ENCODE measurements at regions not wholly inside any gene's neighbourhood (a gene's known extent, or its start where the extent isn't known, plus 50 kb on each side); places are given as distances from the start of the nearest gene placed in this dataset.

DNA sequence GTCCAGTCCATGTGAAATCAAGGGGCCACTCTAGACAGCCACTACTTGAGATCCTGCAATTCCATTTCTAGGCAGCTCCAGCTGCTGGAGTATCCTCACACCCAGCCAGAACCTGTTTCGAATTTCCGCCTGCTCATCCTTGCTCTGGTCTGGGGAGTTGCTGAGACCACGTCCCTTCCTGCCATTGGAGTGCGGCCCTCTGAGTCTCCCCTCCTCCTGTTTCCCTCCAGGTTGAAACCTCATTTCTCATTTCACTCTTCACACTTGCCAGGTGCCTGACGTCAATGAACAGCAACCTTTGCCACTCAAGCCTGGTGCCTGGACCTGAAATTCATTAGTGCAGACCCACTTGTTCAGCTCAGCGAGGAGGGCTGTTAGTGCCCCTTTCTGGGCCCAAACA is 307.5 kb upstream of the SHH start:
- no peak for DNase-seq

DNA sequence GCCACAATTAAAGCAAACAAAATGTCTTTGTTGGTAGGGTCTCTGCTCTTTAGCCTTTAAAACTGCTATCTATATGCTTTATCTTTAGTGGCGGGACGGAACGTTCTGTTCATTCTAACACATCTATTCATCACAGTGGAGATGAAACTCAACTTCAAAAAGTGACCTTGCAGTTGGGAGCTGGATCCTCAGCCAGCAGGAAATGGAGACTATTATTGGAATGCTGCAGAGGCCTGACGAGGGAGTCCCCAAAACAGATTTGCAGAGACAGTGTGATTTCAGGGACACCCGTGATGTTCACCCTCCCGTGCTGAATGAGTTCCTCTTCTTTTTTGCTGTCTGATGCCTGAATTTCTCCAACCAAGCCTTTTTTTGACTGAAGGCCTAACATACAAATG is 306.0 kb upstream of the SHH start:
- DNase-seq: no peak

DNA sequence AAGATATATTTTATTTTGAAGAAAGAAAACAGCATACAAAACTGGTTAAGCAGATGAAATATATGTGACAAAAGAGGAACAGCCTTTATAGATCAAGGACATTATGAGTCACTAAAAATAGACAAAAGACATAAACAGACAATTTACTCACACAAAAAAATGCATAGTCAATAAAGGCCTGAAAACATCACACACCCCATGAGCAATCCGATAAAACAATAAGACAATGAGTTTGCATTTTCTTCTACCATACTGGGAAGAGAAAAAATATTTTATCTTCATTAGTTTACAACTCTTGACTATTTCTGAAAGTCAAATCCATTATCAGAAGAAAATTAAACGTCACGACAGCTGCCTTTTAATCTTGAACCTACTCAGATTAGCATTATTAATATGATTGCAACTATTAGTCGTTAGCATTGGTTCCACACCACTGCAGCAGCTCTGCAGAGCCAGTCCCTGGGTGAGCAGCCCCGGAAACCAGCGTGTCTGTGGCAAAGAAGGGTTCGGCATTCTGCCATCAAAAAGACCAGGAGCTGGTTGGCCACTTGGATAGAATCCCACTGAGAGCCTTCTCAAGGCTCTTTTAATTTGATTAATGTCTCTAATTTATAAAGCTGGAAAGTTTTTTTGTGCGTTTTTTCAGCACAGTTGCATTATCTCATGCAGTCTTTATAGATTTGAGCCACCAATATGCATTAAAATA is 305.4 kb upstream of the SHH start:
- DNase-seq: no peak

DNA sequence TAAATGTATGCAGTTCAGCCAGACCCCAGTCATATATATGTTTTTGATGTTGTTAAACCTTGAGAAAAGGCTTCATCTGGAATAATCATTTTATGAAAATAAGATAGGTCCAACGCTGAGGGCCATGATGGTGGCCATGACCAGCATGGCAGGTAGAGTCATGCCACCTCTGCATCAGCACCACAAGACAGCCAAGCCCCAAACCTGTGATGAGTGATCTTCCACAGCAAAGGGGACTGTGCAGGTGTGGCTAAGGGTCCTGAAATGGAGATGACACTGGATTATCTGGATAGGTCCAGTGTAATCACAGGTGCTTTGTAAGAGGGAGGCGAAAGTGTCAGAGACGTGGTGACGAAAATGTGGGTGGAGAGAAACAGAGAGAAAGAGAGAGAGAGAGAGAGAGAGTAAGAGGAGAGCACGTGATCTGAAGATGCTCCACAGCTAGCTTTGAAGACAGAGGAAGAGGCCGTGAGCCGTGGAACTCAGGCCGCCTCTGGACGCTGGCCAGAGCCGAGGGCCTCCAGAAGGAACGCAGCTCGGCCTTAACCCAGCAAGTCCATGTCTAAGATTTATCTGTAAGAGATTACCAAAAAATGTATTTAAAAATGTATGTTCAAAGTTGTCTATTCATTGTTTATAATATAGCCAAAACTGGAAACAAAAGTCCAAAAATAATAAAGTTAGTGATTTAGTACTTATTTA is 304.4 kb upstream of the SHH start:
- DNase-seq: no peak

DNA sequence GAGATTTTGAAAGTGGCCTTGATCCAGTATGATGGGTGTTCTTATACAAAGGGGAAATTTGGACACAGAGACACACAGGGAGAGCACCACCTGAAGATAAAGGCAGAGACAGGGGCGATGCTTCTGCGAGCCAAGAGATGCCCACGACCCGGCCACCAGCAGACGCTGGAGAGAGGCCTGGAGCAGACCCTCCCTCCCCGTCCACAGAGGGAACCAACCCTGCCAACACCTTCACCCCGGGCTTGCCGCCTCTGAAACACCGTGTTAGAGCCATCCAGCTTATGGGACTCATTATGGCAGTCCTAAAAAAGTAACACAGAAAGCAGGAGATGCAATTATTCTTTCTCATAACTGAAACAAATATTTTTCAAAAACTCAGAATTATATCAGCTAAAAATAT is 303.3 kb upstream of the SHH start:
- DNase-seq: no peak

DNA sequence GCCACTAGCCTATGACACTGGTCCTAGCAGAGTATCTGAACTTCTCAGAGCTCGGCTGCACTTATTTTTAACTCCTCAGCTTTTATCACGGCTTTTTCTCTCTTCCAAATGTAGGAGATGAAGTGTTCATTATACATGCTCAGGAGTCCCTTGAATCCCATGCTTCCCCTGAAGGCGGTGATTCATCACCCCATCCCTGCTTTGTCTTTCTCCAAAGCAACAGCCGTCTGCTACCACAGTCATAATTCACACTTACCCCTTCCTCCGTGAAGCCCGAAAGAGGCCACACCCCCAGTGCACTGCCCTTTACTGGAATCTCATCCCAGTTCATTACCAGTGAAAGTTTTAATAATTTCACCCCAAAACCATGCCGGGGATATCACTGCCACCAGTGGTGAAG is 301.5 kb upstream of the SHH start:
- no peak for DNase-seq

DNA sequence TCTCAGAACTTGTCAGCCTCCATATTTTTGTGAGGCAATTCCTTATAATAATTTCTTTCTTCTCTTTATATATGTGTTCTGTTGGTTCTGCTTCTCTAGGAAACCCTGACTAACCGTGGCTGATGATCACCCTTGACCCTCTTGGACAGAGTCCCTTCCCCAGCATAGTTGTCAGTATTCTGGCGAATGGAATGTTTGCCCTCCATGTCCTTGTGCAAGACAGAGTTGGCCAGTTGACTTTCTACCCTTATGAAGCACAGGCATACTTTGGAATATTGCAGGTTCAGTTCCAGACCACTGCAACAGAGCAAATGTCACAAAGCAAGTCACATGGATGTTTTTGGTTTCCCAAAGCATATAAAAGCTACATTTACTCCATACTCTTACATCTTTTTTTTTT is 297.7 kb upstream of the SHH start:
- no peak for DNase-seq

DNA sequence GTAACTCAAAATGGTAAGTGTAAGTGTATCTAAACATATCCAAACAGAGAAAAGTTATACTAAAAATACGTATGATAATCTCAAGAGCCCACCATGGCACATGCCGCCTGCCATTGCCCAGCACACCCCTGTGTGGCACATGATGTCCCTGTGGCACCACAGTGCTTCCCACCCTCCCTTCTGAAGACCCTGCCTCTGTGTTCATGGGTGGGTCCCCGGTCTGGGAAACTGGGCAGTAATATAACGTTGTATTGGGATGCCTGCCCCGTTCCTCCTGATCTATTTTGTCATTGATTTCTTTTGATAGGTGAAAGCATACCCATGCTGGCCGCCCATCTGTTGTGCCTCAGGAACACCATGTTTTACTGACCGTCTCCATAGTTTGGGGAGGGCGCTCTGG is 296.8 kb upstream of the SHH start:
- DNase-seq: no peak

DNA sequence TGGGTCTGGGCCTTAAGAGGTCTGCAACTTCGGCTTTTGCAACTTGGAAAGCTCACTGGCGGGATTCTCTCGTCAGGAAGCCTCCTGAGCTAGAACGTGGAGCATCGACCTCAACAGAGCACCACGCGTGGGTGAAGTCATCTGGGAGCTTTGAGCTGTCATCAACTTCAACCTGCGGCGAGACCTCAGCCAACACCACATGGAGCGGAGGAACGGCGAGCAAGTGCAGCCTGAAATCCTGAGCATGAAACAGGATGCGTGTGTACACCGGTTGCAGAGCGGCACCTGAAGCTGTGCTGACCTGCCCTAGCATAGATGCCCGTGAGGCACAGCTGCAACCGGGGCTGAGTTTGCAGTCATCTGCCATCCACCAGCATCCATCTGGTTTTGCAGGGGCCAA is 295.7 kb upstream of the SHH start:
- no peak for DNase-seq

DNA sequence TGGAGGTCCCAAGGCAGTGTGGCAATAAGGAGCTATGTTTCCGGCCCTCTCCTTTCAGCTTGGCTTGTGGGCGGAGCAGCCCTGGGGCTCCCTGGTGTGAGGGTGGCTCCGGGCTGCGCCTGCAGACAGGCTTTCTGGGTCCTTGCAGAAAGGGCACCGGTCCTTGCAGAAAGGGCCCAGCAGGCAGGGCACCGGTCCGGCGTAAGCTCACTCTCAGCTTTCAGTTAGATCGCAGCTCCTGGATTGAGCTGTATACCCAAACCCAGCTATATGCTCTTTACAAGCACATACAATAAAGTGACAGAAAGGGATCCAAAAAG is 293.8 kb upstream of the SHH start:
- DNase-seq: no peak

DNA sequence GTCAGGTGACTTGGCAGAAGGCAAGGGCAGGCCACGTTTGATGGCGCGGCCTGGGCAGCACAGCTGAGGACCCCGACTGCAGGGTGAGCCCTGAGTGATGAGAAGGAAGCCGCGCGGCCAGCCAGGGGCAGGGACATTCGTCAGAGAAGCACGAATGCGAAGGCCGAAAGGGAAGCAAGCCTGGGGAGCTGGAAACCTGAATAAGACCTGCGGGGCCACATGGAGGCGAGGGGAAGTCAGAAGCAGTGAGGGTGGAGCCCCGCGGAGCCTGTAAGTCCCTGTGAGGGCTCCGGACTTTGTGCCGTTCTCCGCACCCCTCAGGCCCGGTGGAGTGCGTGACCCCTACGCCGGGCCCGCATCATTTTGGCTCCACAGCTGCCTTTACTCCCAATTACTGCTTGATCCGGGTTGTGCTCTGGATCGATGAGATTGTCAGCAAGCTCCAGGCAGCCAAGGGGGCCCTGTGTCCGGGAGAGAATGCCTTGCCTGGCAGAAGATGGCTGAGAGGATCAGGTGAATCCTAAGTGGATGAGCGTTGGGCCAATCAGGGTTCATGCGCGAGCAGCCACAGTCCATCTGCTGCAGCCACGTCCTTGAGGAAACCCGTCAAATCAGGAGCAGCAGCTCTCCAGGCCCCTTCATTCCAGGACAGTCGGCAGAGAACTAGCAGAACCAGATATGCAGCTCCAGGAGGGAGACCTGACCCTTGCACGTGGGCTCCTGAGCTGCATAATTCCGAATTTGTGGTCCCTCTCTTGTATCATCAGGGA is 293.3 kb upstream of the SHH start:
- no peak for DNase-seq

DNA sequence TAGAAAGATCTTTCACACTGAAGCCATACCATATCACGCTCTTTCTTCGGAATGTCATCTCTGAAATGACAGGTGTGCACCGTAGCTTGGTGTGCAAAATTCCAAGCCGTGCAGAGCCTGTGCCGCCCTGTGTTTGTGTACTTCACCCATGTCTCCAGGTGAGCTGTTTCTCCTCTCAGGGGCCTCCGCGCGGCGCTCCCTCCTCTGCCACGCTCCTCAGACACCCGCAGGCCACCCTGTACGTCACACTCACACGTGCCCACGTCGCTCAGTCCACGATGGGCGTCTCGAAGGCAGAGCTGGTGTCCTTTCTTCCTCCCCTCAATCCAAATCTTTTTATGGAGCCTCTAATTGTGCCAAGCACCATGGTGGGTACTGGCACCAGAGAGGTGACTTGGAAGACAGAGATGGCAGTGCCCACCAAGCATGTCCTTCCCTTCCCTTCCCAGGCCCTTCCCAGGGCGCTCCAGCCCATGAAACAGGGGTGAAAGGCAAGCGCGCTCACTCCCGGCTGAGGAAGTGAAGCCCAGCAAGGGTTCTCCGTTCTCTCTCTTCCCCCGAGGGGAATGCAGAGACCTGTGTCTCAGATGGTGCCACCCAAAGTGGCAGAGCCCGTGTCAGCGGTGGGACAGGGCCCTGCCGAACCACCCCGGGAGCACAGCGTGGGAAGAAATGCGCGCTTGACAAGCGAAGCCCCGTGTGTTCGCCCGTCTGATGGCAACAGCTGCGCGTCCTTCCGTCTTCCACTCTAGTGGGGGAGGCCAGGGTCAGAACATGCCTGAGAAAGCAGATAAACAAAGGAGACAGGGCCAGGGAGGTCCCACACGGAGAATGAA is 292.5 kb upstream of the SHH start:
- no peak for DNase-seq

DNA sequence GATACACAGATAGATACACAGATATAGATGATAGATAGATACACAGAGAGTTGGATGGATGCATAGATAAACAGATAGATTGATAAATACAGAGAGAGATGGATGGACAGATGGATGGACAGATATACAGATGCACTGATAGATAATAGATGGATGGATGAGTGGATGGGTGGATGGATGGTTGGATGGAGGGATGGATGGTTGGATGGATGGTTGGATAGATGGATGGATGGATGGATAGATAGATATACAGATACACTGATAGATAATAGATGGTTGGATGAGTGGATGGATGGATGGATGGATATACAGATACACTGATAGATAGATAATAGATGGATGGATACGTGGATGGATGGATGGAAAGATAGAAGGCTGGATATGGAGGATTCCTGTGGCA is 290.0 kb upstream of the SHH start:
- DNase-seq: no peak

DNA sequence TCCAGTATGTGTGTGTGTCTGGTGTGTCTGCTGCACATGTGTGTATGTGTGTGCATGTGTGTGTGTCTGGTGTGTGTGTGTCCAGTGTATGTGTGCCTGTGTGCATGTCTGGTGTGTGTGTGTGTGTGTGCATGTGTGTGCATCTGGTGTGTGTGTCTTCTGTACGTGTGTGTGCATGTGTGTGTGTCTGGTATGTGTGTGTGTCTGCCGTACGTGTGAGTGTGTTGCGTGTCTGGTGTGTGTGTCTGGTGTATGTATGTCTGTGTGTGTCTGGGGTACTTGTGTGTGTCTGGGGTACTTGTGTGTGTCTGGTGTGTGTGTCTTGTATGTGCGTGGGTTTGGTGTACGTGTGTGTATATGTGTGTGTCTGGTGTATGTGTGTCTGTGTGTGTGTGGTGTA is 289.1 kb upstream of the SHH start:
- no peak for DNase-seq

DNA sequence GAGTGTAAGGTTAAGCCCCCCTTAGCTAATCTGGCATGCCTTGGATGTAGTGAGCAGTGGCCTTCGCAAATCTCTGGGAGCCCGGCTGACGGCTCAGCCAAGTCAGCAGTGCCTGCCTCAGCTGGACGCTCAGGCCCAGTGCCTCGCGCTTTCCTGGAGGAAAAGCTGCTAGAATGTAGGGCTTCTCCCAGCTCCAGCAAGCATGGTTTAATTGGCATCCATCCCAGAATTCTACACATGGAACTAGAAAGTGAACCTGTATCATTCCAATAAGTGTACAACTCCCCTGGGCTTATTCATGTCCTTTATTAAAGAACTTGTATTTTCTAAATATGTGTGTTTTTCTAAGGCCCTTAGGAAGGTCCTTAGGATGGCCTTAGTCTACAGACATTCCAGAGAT is 287.8 kb upstream of the SHH start:
- no peak for DNase-seq

DNA sequence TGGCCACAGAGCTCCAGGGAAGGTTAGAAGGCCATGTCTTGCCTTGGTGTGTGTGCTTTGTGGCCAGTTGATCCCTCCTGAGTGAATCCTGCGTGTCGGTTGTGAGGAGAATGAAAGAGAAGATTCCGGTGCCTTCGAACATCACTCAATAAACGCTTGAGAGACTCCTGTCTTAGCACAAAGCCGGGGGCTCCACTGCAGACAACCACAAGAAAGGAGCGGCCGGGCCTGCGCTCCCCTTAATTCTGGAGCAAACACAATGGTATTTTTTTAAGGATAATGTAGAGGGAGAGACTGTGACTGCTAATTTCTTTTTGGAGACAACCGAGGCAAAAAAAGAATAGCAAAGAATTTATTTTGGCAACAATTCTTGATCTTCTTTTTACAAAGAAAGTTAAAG is 286.8 kb upstream of the SHH start:
- no peak for DNase-seq

DNA sequence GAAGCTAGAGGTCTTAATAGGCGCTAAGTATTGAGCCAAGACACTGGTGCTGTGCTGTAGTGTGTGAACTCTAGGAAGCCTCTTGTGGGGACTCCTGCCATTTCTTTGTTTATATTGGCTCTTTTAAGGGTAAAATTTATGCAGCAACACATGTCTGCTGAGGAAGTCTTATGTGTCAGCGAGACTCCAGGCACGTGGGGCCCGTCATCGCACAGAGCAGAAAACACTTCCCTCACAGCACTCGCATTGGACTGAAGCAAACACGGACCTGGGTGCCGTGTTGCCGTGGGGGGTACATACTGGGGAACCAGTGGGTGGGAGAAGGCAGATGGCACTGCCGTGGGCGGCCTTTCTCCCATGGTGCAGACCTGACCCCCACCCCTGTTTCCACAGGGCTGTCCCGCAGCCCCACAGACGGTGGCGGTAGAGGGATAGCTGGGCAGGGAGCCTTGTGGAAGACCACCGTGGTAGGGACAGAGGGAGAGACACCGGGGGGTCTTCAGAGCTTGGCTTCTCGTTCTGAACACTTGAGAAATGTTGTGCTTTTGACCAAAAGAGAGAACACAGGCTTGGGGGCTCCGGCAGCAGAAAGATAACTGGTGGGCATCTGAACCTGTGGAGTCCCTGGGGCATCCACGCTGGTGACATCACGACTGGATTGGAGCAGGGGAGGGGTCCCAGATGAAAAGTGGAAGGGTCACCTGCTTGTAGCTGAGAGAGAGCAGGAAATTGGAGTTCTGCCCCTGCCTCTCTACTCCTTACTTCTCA is 284.7 kb upstream of the SHH start:
- DNase-seq: no peak

DNA sequence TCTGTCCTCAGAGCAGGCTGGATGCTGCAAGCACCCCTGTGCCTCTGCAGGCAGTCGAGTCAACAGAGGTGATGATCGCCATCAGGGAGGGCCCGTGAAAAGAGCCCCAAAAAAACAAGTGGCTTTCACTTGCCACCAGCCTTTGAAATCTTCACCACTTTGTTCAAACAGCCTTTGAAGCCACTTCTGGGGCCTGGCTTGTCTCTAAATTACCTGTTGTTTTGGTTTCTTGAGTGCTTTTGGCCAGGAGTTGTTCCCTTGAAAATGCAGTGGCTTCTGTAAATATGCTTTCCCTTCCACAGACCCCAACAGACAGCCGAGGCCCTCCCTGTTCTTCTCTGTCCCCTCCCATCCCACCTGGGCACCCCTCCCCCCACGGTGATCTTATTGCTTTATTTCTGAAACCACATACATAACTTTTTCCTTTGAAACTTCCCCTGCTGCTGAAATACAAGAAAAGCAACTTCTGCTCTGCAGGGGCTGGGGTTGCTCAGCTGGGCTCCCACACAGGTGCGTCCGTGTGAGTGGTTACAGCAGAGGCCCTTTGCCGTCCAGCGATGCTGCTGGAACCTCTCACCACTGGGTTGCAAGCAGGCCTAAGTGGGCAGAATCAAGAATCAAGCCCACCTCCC is 283.8 kb upstream of the SHH start:
- no peak for DNase-seq

DNA sequence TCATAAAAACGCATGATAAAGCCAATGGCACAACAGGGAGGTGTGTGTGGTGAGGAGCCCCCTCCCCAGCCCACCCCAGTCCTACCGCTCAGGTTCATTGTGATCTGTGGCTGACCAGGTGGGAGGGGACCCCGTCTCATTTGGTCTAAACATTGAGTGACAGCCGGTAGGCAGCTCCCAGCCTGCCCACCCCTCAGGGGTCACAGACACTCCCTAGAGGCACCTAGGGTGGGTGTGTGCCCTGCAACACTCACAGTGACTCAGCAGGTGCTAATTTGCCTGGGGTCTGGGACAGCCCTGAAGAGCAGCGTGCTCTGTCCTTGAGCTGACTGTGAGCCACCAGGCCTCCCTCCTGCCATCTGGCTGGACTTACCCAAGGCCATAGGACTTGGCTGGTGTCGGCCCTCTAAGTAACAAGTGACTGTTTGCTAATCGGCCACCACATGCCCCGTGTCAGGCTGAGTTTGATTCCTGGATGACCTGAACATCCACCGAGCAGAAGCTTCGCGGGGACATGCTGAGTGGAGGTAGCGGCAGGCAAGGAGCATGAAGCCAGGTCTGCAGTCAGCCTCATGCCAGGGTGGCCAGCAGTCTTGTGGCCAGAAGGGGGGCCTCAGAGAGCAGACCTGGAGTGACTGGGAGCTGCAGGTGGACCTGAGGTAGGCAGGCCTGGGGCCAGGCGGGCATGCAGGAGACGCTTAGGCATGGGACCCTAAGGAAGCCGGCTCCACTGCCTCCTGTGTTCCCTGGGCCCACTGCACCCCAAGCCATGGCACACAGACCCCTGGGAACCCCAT is 282.3 kb upstream of the SHH start:
- DNase-seq: no peak

DNA sequence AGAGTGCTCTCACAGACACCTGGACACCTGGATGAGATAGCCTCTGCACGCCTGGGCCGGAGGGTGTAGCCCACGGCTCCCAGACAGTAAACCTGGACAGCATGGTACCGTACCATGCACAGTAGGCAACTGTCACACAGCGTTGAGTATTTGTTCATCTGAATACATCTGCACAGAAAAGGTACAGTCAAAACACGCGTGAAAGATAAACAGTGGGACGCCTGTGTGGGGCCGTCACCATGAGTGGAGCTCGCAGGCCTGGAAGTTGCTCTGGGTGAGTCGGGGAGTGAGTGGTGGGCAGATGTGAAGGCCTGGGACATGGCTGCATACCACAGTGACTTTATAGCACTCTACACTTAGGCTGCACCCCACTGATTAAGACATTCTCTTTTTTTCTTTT is 280.0 kb upstream of the SHH start:
- no peak for DNase-seq

DNA sequence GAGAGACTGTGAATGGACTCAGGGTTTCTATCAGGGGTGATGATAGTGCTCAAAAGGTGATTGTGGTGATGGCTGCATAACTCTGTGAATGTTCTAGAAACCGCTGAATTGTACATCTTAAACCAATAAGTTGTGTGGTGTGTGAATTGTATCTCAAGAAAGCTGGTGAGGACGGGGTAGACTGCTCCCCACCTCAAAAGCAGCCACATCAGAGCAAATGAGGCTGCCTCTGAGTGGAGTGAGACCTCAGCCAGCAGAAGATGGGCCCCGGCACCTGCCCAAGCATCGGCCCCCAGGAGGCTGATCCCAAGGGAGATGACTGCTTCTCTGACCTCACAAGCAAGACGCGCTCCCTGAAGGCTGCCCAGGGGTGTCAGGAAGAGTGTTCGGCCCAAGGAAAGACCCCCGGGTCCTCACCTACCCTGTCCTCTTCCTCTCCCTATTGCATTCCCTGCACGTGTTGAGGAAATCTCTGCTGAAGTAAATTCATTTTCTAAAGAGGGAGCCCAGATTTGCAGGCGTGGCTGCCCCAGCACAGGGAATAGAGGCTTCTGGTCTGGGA is 279.3 kb upstream of the SHH start:
- no peak for DNase-seq
